Vagina (tissue), 2 donors: ENCODE measurements at regions not wholly inside any gene's neighbourhood (a gene's known extent, or its start where the extent isn't known, plus 50 kb on each side); places are given as distances from the start of the nearest gene placed in this dataset.

Experiments
- CTCF ChIP-seq, 3 experiments: fragments of 450-650 bp in 2 of 3; fragments of 200-600 bp in 1 of 3; sonication (generic) in 1 of 3; IDR thresholded peaks; one replicate each; pipeline ENCODE4 v1.5.1; 2017 to 2019; ENCODE audit warnings: antibody characterized with exemption in 3 of 3, mild to moderate bottlenecking in 2 of 3, moderate library complexity in 2 of 3
- POLR2A ChIP-seq, 2 donors: fragments of 450-650 bp; IDR thresholded peaks; one replicate each; pipeline ENCODE4 v1.6.1; 2017; ENCODE audit warnings: antibody characterized with exemption in 2 of 2, mild to moderate bottlenecking in 2 of 2, moderate library complexity in 2 of 2
- POLR2AphosphoS5 ChIP-seq, 2 donors: sonication (generic); formaldehyde crosslinking; IDR thresholded peaks; one replicate each; pipeline ENCODE4 v1.9.0; 2017; ENCODE audit warnings: antibody characterized with exemption in 2 of 2, mild to moderate bottlenecking in 2 of 2, low read depth in 1 of 2; ENCODE audit not compliant: insufficient read depth in 1 of 2

- TF ChIP-seq POLR2A (IDR thresholded peaks at IDR 0.05) (no peak), CTCF (IDR thresholded peaks at IDR 0.05) (no peak), POLR2AphosphoS5 (IDR thresholded peaks at IDR 0.05; ENCODE audit: insufficient read depth in 1 of 2, low read depth in 1 of 2) (no peak)
Measured at GRCh38 chr14:86357119-86357518, 827.2 kb downstream of the FLRT2 start.
